ENCODE measurements at regions not wholly inside any gene's neighbourhood (a gene's known extent, or its start where the extent isn't known, plus 50 kb on each side); places are given as distances from the start of the nearest gene placed in this dataset.
A peak's percentile ranks its signal among the peaks of the same experiment; 100 is the strongest.

- Mint-ChIP-seq H3K4me3 (ENCODE audit: unreplicated experiment) (no peak overlapping the region), H3K27me3 (ENCODE audit: unreplicated experiment) (no peaks in the 10 kb centered on the region), H3K4me1 (ENCODE audit: unreplicated experiment) (peaks cover 16% of the 10 kb centered on the region), H3K36me3 (ENCODE audit: unreplicated experiment) (peaks cover 2% of the 10 kb centered on the region), H3K27ac (ENCODE audit: unreplicated experiment) (no peak overlapping the region), H3K9me3 (ENCODE audit: unreplicated experiment) (peaks cover 4% of the 10 kb centered on the region)
- DNase-seq (ENCODE audit: extremely low spot score, unreplicated experiment): no peak
- TF ChIP-seq CTCF (IDR thresholded peaks at IDR 0.05): no peak
Observed at GRCh38 chr2:215742021-215742420, 271.3 kb downstream of the MREG start.

GRCh38 chr2:215740071-215740470, 273.3 kb downstream of the MREG start:
- H3K4me3 Mint-ChIP-seq (ENCODE audit: unreplicated experiment): no peak overlapping the region
- H3K27me3 Mint-ChIP-seq (ENCODE audit: unreplicated experiment): no peaks in the 10 kb centered on the region
- no peak overlapping the region for H3K27ac Mint-ChIP-seq (ENCODE audit: unreplicated experiment)
- no peak for DNase-seq (ENCODE audit: extremely low spot score, unreplicated experiment)
- H3K9me3 Mint-ChIP-seq (ENCODE audit: unreplicated experiment): peaks cover 4% of the 10 kb centered on the region
- peaks cover 22% of the 10 kb centered on the region for H3K4me1 Mint-ChIP-seq (ENCODE audit: unreplicated experiment)
- no peak for TF ChIP-seq CTCF (IDR thresholded peaks at IDR 0.05)
- H3K36me3 Mint-ChIP-seq (ENCODE audit: unreplicated experiment): peaks cover 2% of the 10 kb centered on the region

- TF ChIP-seq CTCF (IDR thresholded peaks at IDR 0.05): no peak
- no peaks in the 10 kb centered on the region for H3K27me3 Mint-ChIP-seq (ENCODE audit: unreplicated experiment)
- H3K4me1 Mint-ChIP-seq (ENCODE audit: unreplicated experiment): peaks cover 22% of the 10 kb centered on the region
- H3K9me3 Mint-ChIP-seq (ENCODE audit: unreplicated experiment): peaks cover 4% of the 10 kb centered on the region
- H3K4me3 Mint-ChIP-seq (ENCODE audit: unreplicated experiment): no peak overlapping the region
- H3K27ac Mint-ChIP-seq (ENCODE audit: unreplicated experiment): no peak overlapping the region
- DNase-seq (ENCODE audit: extremely low spot score, unreplicated experiment): no peak
- peaks cover 2% of the 10 kb centered on the region for H3K36me3 Mint-ChIP-seq (ENCODE audit: unreplicated experiment)
Observed at GRCh38 chr2:215738351-215738750, 275.0 kb downstream of the MREG start.

- H3K27me3 Mint-ChIP-seq (ENCODE audit: unreplicated experiment): no peaks in the 10 kb centered on the region
- no peak overlapping the region for H3K27ac Mint-ChIP-seq (ENCODE audit: unreplicated experiment)
- H3K9me3 Mint-ChIP-seq (ENCODE audit: unreplicated experiment): peaks cover 11% of the 10 kb centered on the region
- no peak for TF ChIP-seq CTCF (IDR thresholded peaks at IDR 0.05)
- no peak overlapping the region for H3K4me3 Mint-ChIP-seq (ENCODE audit: unreplicated experiment)
- DNase-seq (ENCODE audit: extremely low spot score, unreplicated experiment): no peak
- peaks cover 26% of the 10 kb centered on the region for H3K4me1 Mint-ChIP-seq (ENCODE audit: unreplicated experiment)
- H3K36me3 Mint-ChIP-seq (ENCODE audit: unreplicated experiment): peaks cover 7% of the 10 kb centered on the region
Observed at GRCh38 chr2:215737477-215737876, 275.9 kb downstream of the MREG start.

- H3K4me1 Mint-ChIP-seq (ENCODE audit: unreplicated experiment): peaks cover 22% of the 10 kb centered on the region
- H3K36me3 Mint-ChIP-seq (ENCODE audit: unreplicated experiment): peaks cover 9% of the 10 kb centered on the region
- H3K27ac Mint-ChIP-seq (ENCODE audit: unreplicated experiment): peak overlapping the region; percentile 75
- no peak for DNase-seq (ENCODE audit: extremely low spot score, unreplicated experiment)
- H3K9me3 Mint-ChIP-seq (ENCODE audit: unreplicated experiment): peaks cover 11% of the 10 kb centered on the region
- no peaks in the 10 kb centered on the region for H3K27me3 Mint-ChIP-seq (ENCODE audit: unreplicated experiment)
- peak; percentile 42 for TF ChIP-seq CTCF (IDR thresholded peaks at IDR 0.05)
- no peak overlapping the region for H3K4me3 Mint-ChIP-seq (ENCODE audit: unreplicated experiment)
Observed at GRCh38 chr2:215736653-215737290, 276.6 kb downstream of the MREG start.
